ENCODE measurements at regions not wholly inside any gene's neighbourhood (a gene's known extent, or its start where the extent isn't known, plus 50 kb on each side); places are given as distances from the start of the nearest gene placed in this dataset.
"Not testable (repeated sequence)": the region's sequence is repeated elsewhere in the genome, so short reads cannot be mapped to it uniquely, and the experiment has no call there.

GRCh38 chr13:62760724-62761123, 1345.1 kb upstream of the PCDH20 start:
- H3K27ac ChIP-seq, result no peak overlapping the region
- TF ChIP-seq CTCF (IDR thresholded peaks at IDR 0.05), result no peak
- H3K4me1 ChIP-seq, result no peaks in the 10 kb centered on the region
- H3K36me3 ChIP-seq, result no peaks in the 10 kb centered on the region
- no peak overlapping the region for H3K4me3 ChIP-seq
- no peak for DNase-seq (ENCODE audit: low spot score)
- no peaks in the 10 kb centered on the region for H3K9me3 ChIP-seq
- H3K27me3 ChIP-seq, result no peaks in the 10 kb centered on the region

- DNase-seq (ENCODE audit: low spot score), result no peak
- H3K27me3 ChIP-seq, result no peaks in the 10 kb centered on the region
- H3K27ac ChIP-seq, result no peak overlapping the region
- H3K9me3 ChIP-seq, result no peaks in the 10 kb centered on the region
- no peak for TF ChIP-seq CTCF (IDR thresholded peaks at IDR 0.05)
- H3K36me3 ChIP-seq, result no peaks in the 10 kb centered on the region
- no peaks in the 10 kb centered on the region for H3K4me1 ChIP-seq
- no peak overlapping the region for H3K4me3 ChIP-seq
These were observed 1332.0 kb upstream of the PCDH20 start for GRCh38 chr13:62747629-62748028.

GRCh38 chr13:62747152-62747551, 1331.5 kb upstream of the PCDH20 start:
- H3K27me3 ChIP-seq, result no peaks in the 10 kb centered on the region
- H3K27ac ChIP-seq, result no peak overlapping the region
- DNase-seq (ENCODE audit: low spot score), result no peak
- H3K4me1 ChIP-seq, result no peaks in the 10 kb centered on the region
- H3K9me3 ChIP-seq, result no peaks in the 10 kb centered on the region
- no peak overlapping the region for H3K4me3 ChIP-seq
- no peak for TF ChIP-seq CTCF (IDR thresholded peaks at IDR 0.05)
- no peaks in the 10 kb centered on the region for H3K36me3 ChIP-seq

- DNase-seq (ENCODE audit: low spot score); H3K9me3 ChIP-seq; H3K27ac ChIP-seq; H3K36me3 ChIP-seq; H3K27me3 ChIP-seq; H3K4me3 ChIP-seq; H3K4me1 ChIP-seq: not testable (repeated sequence)
These were observed 1314.1 kb upstream of the PCDH20 start for GRCh38 chr13:62729746-62730145.

- Histone ChIP-seq H3K36me3 (no peaks in the 10 kb centered on the region), H3K27ac (no peak overlapping the region), H3K9me3 (no peaks in the 10 kb centered on the region), H3K4me1 (no peaks in the 10 kb centered on the region), H3K4me3 (no peak overlapping the region), H3K27me3 (no peaks in the 10 kb centered on the region)
- no peak for TF ChIP-seq CTCF (IDR thresholded peaks at IDR 0.05)
- DNase-seq (ENCODE audit: low spot score), result no peak
These were observed 1306.2 kb upstream of the PCDH20 start for GRCh38 chr13:62721893-62722292.

GRCh38 chr13:62711948-62712347, 1296.3 kb upstream of the PCDH20 start:
- not testable (repeated sequence) for H3K4me1 ChIP-seq; H3K27me3 ChIP-seq; H3K4me3 ChIP-seq; H3K9me3 ChIP-seq; DNase-seq (ENCODE audit: low spot score); H3K27ac ChIP-seq; H3K36me3 ChIP-seq

GRCh38 chr13:62710787-62711186, 1295.1 kb upstream of the PCDH20 start:
- no peak overlapping the region for H3K4me3 ChIP-seq
- DNase-seq (ENCODE audit: low spot score), result no peak
- no peaks in the 10 kb centered on the region for H3K36me3 ChIP-seq

More at GRCh38 chr13:62710787-62711186, 1295.1 kb upstream of the PCDH20 start:
- Histone ChIP-seq H3K9me3 (no peaks in the 10 kb centered on the region), H3K27ac (no peak overlapping the region), H3K4me1 (no peaks in the 10 kb centered on the region), H3K27me3 (no peaks in the 10 kb centered on the region)
- TF ChIP-seq CTCF (IDR thresholded peaks at IDR 0.05), result no peak
